Liver (tissue), 3 donors: ENCODE measurements at regions not wholly inside any gene's neighbourhood (a gene's known extent, or its start where the extent isn't known, plus 50 kb on each side); places are given as distances from the start of the nearest gene placed in this dataset.

ENCODE experiments used
- EGR1 ChIP-seq, 2 donors: IDR thresholded peaks; 2 replicates each; pipeline ENCODE4 v1.6.1; 2016 to 2018; ENCODE audit warnings: antibody characterized with exemption in 2 of 2, low read depth in 2 of 2
- HNF4A ChIP-seq, 2 donors: conservative IDR thresholded peaks; 2 replicates each; pipeline ENCODE4 v1.6.1; 2016; ENCODE audit warnings: antibody characterized with exemption in 2 of 2, mild to moderate bottlenecking in 2 of 2
- JUND ChIP-seq, 2 donors: IDR thresholded peaks; 2 replicates each; pipeline ENCODE4 v1.6.1; 2016; ENCODE audit warnings: antibody characterized with exemption in 2 of 2
- MAX ChIP-seq: IDR thresholded peaks from 2 replicates; pipeline ENCODE4 v1.6.1; 2016; ENCODE audit warnings: antibody characterized with exemption
- RAD21 ChIP-seq, 2 donors: IDR thresholded peaks; 2 replicates each; pipeline ENCODE4 v1.6.1; 2016; ENCODE audit warnings: antibody characterized with exemption in 2 of 2, mild to moderate bottlenecking in 2 of 2
- RXRA ChIP-seq, 2 donors: IDR thresholded peaks; 2 replicates each; pipeline ENCODE4 v1.6.1; 2017 to 2018; ENCODE audit warnings: antibody characterized with exemption in 2 of 2, mild to moderate bottlenecking in 1 of 2
- SP1 ChIP-seq: IDR thresholded peaks from 2 replicates; pipeline ENCODE4 v1.6.1; 2018; ENCODE audit warnings: antibody characterized with exemption, mild to moderate bottlenecking
- TAF1 ChIP-seq: conservative IDR thresholded peaks from 2 replicates; pipeline ENCODE4 v1.6.1; 2016; ENCODE audit warnings: antibody characterized with exemption, mild to moderate bottlenecking
- YY1 ChIP-seq: IDR thresholded peaks from 2 replicates; pipeline ENCODE4 v1.6.1; 2016; ENCODE audit warnings: antibody characterized with exemption, mild to moderate bottlenecking
- ZBTB33 ChIP-seq: IDR thresholded peaks from 2 replicates; pipeline ENCODE4 v1.6.1; 2016; ENCODE audit warnings: antibody characterized with exemption
- TF ChIP-seq, protein P1 (sequence below): IDR thresholded peaks from 2 replicates; pipeline ENCODE4 v1.6.1; 2016; ENCODE audit warnings: antibody characterized with exemption
- TF ChIP-seq, protein P2 (sequence below): fragments of 150-350 bp; IDR thresholded peaks from 2 replicates; pipeline ENCODE4 v1.5.1; 2017; ENCODE audit warnings: improper control_type of control experiment, low read depth, low read length; ENCODE audit not compliant: missing input control
- TF ChIP-seq, protein P3 (sequence below): IDR thresholded peaks from 2 replicates; pipeline ENCODE4 v1.6.1; 2016; ENCODE audit warnings: antibody characterized with exemption, mild to moderate bottlenecking
- donor health status: healthy.
- donor health status: healthy.

DNA sequence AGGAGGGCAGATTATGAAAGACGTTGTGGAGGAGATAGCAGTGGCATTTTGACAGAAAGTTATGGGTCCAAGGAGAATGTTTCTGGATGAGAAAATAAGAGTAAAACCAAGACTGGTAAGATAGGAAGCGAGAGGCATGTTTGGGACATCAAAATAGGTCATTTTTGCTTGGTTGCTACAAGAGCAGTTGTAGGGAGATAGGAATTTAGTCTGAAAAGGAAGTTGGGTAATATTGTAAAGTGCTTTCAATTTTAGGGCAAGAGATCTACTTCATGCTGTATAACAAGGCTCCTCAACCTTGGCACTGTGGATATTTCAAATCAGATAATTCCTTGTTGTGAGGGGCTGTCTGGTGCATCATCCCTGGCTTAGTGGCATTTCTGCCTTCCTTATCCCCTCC, 118.0 kb upstream of the DPH6 start:
- TF ChIP-seq, protein P1, sequence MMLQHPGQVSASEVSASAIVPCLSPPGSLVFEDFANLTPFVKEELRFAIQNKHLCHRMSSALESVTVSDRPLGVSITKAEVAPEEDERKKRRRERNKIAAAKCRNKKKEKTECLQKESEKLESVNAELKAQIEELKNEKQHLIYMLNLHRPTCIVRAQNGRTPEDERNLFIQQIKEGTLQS: no peak
- TF ChIP-seq EGR1 (IDR thresholded peaks at IDR 0.05; ENCODE audit: low read depth in 2 of 2): no peak
- TF ChIP-seq HNF4A (conservative IDR thresholded peaks at IDR 0.05): no peak
- TF ChIP-seq, protein P2, sequence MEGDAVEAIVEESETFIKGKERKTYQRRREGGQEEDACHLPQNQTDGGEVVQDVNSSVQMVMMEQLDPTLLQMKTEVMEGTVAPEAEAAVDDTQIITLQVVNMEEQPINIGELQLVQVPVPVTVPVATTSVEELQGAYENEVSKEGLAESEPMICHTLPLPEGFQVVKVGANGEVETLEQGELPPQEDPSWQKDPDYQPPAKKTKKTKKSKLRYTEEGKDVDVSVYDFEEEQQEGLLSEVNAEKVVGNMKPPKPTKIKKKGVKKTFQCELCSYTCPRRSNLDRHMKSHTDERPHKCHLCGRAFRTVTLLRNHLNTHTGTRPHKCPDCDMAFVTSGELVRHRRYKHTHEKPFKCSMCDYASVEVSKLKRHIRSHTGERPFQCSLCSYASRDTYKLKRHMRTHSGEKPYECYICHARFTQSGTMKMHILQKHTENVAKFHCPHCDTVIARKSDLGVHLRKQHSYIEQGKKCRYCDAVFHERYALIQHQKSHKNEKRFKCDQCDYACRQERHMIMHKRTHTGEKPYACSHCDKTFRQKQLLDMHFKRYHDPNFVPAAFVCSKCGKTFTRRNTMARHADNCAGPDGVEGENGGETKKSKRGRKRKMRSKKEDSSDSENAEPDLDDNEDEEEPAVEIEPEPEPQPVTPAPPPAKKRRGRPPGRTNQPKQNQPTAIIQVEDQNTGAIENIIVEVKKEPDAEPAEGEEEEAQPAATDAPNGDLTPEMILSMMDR: no peak
- no peak for TF ChIP-seq MAX
- TF ChIP-seq TAF1: no peak
- no peak for TF ChIP-seq RXRA (IDR thresholded peaks at IDR 0.05)
- no peak for TF ChIP-seq SP1
- TF ChIP-seq RAD21 (IDR thresholded peaks at IDR 0.05): no peak
- no peak for TF ChIP-seq JUND (IDR thresholded peaks at IDR 0.05)
- TF ChIP-seq, protein P3, sequence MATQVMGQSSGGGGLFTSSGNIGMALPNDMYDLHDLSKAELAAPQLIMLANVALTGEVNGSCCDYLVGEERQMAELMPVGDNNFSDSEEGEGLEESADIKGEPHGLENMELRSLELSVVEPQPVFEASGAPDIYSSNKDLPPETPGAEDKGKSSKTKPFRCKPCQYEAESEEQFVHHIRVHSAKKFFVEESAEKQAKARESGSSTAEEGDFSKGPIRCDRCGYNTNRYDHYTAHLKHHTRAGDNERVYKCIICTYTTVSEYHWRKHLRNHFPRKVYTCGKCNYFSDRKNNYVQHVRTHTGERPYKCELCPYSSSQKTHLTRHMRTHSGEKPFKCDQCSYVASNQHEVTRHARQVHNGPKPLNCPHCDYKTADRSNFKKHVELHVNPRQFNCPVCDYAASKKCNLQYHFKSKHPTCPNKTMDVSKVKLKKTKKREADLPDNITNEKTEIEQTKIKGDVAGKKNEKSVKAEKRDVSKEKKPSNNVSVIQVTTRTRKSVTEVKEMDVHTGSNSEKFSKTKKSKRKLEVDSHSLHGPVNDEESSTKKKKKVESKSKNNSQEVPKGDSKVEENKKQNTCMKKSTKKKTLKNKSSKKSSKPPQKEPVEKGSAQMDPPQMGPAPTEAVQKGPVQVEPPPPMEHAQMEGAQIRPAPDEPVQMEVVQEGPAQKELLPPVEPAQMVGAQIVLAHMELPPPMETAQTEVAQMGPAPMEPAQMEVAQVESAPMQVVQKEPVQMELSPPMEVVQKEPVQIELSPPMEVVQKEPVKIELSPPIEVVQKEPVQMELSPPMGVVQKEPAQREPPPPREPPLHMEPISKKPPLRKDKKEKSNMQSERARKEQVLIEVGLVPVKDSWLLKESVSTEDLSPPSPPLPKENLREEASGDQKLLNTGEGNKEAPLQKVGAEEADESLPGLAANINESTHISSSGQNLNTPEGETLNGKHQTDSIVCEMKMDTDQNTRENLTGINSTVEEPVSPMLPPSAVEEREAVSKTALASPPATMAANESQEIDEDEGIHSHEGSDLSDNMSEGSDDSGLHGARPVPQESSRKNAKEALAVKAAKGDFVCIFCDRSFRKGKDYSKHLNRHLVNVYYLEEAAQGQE: no peak
- no peak for TF ChIP-seq ZBTB33
- no peak for TF ChIP-seq YY1
